Smooth muscle cell (in vitro differentiated cells): ENCODE measurements at regions not wholly inside any gene's neighbourhood (a gene's known extent, or its start where the extent isn't known, plus 50 kb on each side); places are given as distances from the start of the nearest gene placed in this dataset.

Source experiments
- DNase-seq: peaks from one replicate; lab custom pipeline; 2025; ENCODE audit not compliant: unreplicated experiment; lab: John Stamatoyannopoulos, UW
- H2AFZ ChIP-seq: fragments of 200-600 bp; sonication (generic); 2 replicates; pipeline ENCODE4 v1.6.0; 2016; ENCODE audit warnings: antibody characterized with exemption, low read depth, mild to moderate bottlenecking
- H3F3A ChIP-seq: fragments of 200-600 bp; sonication (generic); 2 replicates; pipeline ENCODE4 v1.6.0; 2017; ENCODE audit warnings: antibody characterized with exemption, low read depth
- H3K27ac ChIP-seq: fragments of 200-600 bp; sonication (generic); 2 replicates; pipeline ENCODE4 v1.5.1; 2016; ENCODE audit warnings: low read depth, mild to moderate bottlenecking
- H3K27me3 ChIP-seq: fragments of 200-600 bp; sonication (generic); 2 replicates; pipeline ENCODE4 v1.6.1; 2016; ENCODE audit warnings: low read depth, mild to moderate bottlenecking
- H3K36me3 ChIP-seq: fragments of 200-600 bp; sonication (generic); 2 replicates; pipeline ENCODE4 v1.5.1; 2016; ENCODE audit warnings: low read depth
- H3K4me1 ChIP-seq: fragments of 200-600 bp; sonication (generic); 2 replicates; pipeline ENCODE4 v1.5.1; 2016; ENCODE audit warnings: low read depth
- H3K4me2 ChIP-seq: fragments of 200-600 bp; sonication (generic); 2 replicates; pipeline ENCODE4 v1.6.0; 2016; ENCODE audit warnings: mild to moderate bottlenecking
- H3K4me3 ChIP-seq: fragments of 200-600 bp; sonication (generic); 2 replicates; pipeline ENCODE4 v1.5.1; 2016; ENCODE audit warnings: mild to moderate bottlenecking
- H3K79me2 ChIP-seq: fragments of 200-600 bp; sonication (generic); 2 replicates; pipeline ENCODE4 v1.6.0; 2016; ENCODE audit warnings: low read depth, mild to moderate bottlenecking
- H3K9ac ChIP-seq: fragments of 200-600 bp; sonication (generic); 2 replicates; pipeline ENCODE4 v1.6.0; 2016; ENCODE audit warnings: low read depth
- H3K9me3 ChIP-seq: fragments of 200-600 bp; sonication (generic); replicated peaks from 2 replicates; pipeline ENCODE4 v1.5.1; 2016; ENCODE audit warnings: low read depth
- H4K20me1 ChIP-seq: fragments of 200-600 bp; sonication (generic); 2 replicates; pipeline ENCODE4 v1.6.0; 2016; ENCODE audit warnings: low read depth
- CTCF ChIP-seq: fragments of 200-600 bp; sonication (generic); IDR thresholded peaks from 2 replicates; pipeline ENCODE4 v1.5.1; 2017; ENCODE audit warnings: borderline replicate concordance, mild to moderate bottlenecking, antibody characterized with exemption; ENCODE audit not compliant: insufficient read depth, poor library complexity, severe bottlenecking
- WGBS: methylation state at CpG from one replicate; pipeline ENCODE4 v1.1.7; 2016; ENCODE audit warnings: low lambda C conversion rate; 5-methylcytosine and 5-hydroxymethylcytosine counted together

DNA sequence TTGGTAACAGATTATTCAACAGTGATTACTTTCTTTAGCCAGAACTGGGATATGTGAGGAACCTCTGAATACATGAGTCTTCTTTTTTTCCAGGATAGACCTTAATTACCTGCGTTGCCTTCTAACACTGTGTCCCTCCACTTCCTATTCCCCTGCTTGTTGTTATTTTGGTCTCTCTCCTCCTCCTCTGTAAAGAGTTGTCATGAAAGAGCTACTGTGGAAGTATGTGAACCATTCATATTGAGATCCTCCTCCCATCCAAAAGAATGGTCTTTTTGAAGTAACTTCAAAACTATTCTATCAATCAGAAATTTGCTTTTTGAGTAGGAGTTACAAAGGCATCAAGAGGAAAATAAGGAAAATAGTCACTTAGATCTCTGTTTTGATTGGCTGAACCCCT, 420.0 kb upstream of the TENM3 start:
- Histone ChIP-seq H3K27me3 (peaks cover 12% of the 10 kb centered on the region), H3K4me2 (no peak overlapping the region), H3F3A (no peaks in the 10 kb centered on the region), H3K36me3 (no peaks in the 10 kb centered on the region), H3K79me2 (no peaks in the 10 kb centered on the region), H4K20me1 (no peaks in the 10 kb centered on the region), H2AFZ (no peak overlapping the region), H3K4me1 (no peaks in the 10 kb centered on the region), H3K9me3 (no peaks in the 10 kb centered on the region), H3K27ac (no peak overlapping the region), H3K9ac (no peak overlapping the region), H3K4me3 (no peak overlapping the region)
- no peak for DNase-seq
- no peak for TF ChIP-seq CTCF
- WGBS, result 28% methylated on average over 1 of the region's 1 CpG

GRCh38 chr4:181823645-181824044, 419.6 kb upstream of the TENM3 start:
- H3K27ac ChIP-seq, result no peak overlapping the region
- no peaks in the 10 kb centered on the region for H3K36me3 ChIP-seq
- peaks cover 12% of the 10 kb centered on the region for H3K27me3 ChIP-seq
- no peak for DNase-seq
- WGBS, result 81% methylated on average over 3 of the region's 3 CpGs
- H3K4me1 ChIP-seq, result no peaks in the 10 kb centered on the region
- no peak overlapping the region for H2AFZ ChIP-seq
- no peaks in the 10 kb centered on the region for H4K20me1 ChIP-seq
- no peak for TF ChIP-seq CTCF
- no peaks in the 10 kb centered on the region for H3K9me3 ChIP-seq
- H3K9ac ChIP-seq, result no peak overlapping the region
- H3K4me2 ChIP-seq, result no peak overlapping the region
- H3K79me2 ChIP-seq, result no peaks in the 10 kb centered on the region
- H3K4me3 ChIP-seq, result no peak overlapping the region
- H3F3A ChIP-seq, result no peaks in the 10 kb centered on the region

GRCh38 chr4:181825564-181825963, 417.6 kb upstream of the TENM3 start:
- 87% methylated on average over 2 of the region's 2 CpGs for WGBS
- Histone ChIP-seq H3K9me3 (no peaks in the 10 kb centered on the region), H4K20me1 (no peaks in the 10 kb centered on the region), H3K79me2 (no peaks in the 10 kb centered on the region), H3K4me1 (no peaks in the 10 kb centered on the region), H2AFZ (no peak overlapping the region), H3K9ac (no peak overlapping the region), H3F3A (no peaks in the 10 kb centered on the region), H3K4me3 (no peak overlapping the region), H3K4me2 (no peak overlapping the region), H3K27ac (no peak overlapping the region), H3K27me3 (peaks cover 15% of the 10 kb centered on the region), H3K36me3 (no peaks in the 10 kb centered on the region)
- no peak for DNase-seq
- TF ChIP-seq CTCF, result no peak

DNA sequence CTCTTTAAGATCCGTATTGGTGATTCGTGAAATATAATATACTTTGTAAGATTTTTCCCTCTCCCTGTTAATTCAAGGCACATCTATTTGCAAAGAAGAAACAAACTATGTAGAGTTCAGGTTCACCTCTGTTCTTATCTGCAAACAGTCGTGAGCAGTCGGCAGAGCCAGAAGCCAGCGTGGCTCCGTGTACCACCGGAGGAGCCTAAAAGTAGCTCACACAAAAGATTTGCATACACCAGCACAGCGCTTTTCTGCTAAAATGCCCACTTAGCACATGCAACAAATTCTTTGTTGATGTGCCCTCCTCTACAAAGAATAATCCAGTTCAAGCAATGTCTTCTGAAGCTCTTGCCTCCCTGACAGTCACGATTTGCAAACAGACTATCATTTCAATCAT, 416.0 kb upstream of the TENM3 start:
- H2AFZ ChIP-seq, result no peak overlapping the region
- TF ChIP-seq CTCF, result no peak

More for the DNA sequence above, 416.0 kb upstream of the TENM3 start:
- Histone ChIP-seq H3K27ac (no peak overlapping the region), H3K9ac (no peak overlapping the region), H3F3A (no peaks in the 10 kb centered on the region), H3K9me3 (no peaks in the 10 kb centered on the region), H3K4me2 (no peak overlapping the region), H3K27me3 (peaks cover 15% of the 10 kb centered on the region), H3K4me1 (no peaks in the 10 kb centered on the region), H3K4me3 (no peak overlapping the region), H4K20me1 (no peaks in the 10 kb centered on the region), H3K36me3 (no peaks in the 10 kb centered on the region), H3K79me2 (no peaks in the 10 kb centered on the region)
- WGBS, result 89% methylated on average over 9 of the region's 9 CpGs
- no peak for DNase-seq
